HCT116 (cell line): ENCODE measurements at regions not wholly inside any gene's neighbourhood (a gene's known extent, or its start where the extent isn't known, plus 50 kb on each side); places are given as distances from the start of the nearest gene placed in this dataset.

Experiments
- ATF3 ChIP-seq: IDR thresholded peaks from 2 replicates; pipeline ENCODE4 v1.6.1; 2012
- CTCF ChIP-seq, 3 experiments: fragments of 200-600 bp in 1 of 3; sonication (generic) in 1 of 3; IDR thresholded peaks in 2 of 3; conservative IDR thresholded peaks in 1 of 3; 2 replicates each; pipeline ENCODE4 v1.5.1; 2012 to 2017; ENCODE audit warnings: low read depth in 2 of 3, low read length in 2 of 3, antibody characterized with exemption in 1 of 3, borderline replicate concordance in 1 of 3, control low read depth in 1 of 3, mild to moderate bottlenecking in 1 of 3, mixed read lengths in 1 of 3, mixed run types in 1 of 3, moderate library complexity in 1 of 3; ENCODE audit not compliant: insufficient read depth in 1 of 3
- POLR2A ChIP-seq: IDR thresholded peaks from 2 replicates; pipeline ENCODE4 v1.7.0; 2011; ENCODE audit warnings: borderline replicate concordance; ENCODE audit not compliant: insufficient read depth, insufficient read length; ENCODE audit errors: extremely low read depth
- REST ChIP-seq: IDR thresholded peaks from 2 replicates; pipeline ENCODE4 v1.6.1; 2012; ENCODE audit warnings: low read depth

- TF ChIP-seq CTCF (IDR thresholded peaks at IDR 0.05 in 2 of 3, conservative IDR thresholded peaks at IDR 0.05 in 1 of 3; ENCODE audit: borderline replicate concordance in 1 of 3, insufficient read depth in 1 of 3, low read depth in 2 of 3, low read length in 2 of 3) (no peak), ATF3 (no peak), POLR2A (no peak), REST (no peak)
These were observed 210.4 kb downstream of the AKAIN1 start for GRCh38 chr18:4986677-4987076.
